Epithelial cell of proximal tubule (primary cell): ENCODE measurements at regions not wholly inside any gene's neighbourhood (a gene's known extent, or its start where the extent isn't known, plus 50 kb on each side); places are given as distances from the start of the nearest gene placed in this dataset.
"Not testable (repeated sequence)": the region's sequence is repeated elsewhere in the genome, so short reads cannot be mapped to it uniquely, and the experiment has no call there.

Experiments used
- DNase-seq: peaks from one replicate; pipeline ENCODE4 v3.0.0-alpha.2; 2011; ENCODE audit warnings: low read depth
- H3K4me3 ChIP-seq: 2 replicates; pipeline ENCODE4 v1.5.1; 2011; ENCODE audit warnings: low read depth, mild to moderate bottlenecking, low read length
- TF ChIP-seq, protein P1 (sequence below): conservative IDR thresholded peaks from 2 replicates; pipeline ENCODE4 v1.5.1; 2012; ENCODE audit warnings: low read depth, mild to moderate bottlenecking, low read length

DNA sequence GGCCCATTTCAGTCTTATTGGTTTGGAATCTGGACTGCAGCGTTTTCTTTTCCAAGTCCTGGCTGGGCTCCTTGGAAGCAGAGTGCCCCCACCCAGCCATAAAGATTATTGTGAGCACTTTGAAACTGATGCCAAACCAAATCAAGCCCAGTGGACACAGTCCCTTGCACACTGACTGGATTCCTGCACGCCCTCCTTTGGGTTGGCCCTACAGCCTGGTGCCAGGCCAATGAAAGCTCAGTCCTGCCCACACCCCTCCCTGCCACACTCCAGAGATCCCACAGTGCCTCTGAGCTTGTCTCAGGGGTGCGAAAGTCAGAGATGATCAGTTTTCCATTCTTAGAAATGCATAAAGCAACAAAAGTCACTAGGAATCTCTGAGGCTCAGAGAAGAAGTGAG, 181.9 kb downstream of the CETN3 start:
- no peak overlapping the region for H3K4me3 ChIP-seq
- TF ChIP-seq, protein P1, sequence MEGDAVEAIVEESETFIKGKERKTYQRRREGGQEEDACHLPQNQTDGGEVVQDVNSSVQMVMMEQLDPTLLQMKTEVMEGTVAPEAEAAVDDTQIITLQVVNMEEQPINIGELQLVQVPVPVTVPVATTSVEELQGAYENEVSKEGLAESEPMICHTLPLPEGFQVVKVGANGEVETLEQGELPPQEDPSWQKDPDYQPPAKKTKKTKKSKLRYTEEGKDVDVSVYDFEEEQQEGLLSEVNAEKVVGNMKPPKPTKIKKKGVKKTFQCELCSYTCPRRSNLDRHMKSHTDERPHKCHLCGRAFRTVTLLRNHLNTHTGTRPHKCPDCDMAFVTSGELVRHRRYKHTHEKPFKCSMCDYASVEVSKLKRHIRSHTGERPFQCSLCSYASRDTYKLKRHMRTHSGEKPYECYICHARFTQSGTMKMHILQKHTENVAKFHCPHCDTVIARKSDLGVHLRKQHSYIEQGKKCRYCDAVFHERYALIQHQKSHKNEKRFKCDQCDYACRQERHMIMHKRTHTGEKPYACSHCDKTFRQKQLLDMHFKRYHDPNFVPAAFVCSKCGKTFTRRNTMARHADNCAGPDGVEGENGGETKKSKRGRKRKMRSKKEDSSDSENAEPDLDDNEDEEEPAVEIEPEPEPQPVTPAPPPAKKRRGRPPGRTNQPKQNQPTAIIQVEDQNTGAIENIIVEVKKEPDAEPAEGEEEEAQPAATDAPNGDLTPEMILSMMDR = no peak

DNA sequence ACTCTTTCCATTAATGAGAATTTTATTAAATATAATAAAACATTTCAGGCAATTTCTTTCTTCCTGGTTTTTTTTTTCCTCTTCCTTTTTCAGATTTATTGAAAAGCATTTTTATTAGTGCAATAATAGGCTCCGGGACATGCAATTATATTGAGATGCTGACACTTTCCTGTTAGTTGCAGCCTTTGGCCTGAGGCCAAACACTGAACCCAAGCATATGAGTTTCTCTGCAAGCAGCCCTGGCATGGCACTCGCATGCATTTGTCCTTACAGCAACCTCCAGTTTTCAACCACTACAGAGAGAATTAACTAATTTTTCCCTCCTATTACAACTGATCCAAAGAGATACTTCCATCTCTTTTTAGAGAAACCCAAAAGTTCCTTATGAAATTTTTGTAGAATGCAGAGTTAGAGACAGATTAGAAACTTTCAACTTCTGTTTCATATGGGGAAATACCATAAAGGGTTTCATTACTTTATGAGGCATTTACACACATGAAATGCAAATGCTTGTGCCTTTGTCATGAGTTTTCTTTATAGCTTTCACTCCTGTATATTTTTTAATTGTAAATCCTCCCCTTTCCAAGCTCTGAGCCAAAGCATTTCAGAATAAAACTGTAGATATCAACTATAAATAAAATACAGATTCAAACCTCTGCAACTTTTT, 183.0 kb downstream of the CETN3 start:
- TF ChIP-seq, protein P1 = no peak
- no peak for DNase-seq
- no peak overlapping the region for H3K4me3 ChIP-seq

More for the DNA sequence above, 181.9 kb downstream of the CETN3 start:
- DNase-seq = no peak

DNA sequence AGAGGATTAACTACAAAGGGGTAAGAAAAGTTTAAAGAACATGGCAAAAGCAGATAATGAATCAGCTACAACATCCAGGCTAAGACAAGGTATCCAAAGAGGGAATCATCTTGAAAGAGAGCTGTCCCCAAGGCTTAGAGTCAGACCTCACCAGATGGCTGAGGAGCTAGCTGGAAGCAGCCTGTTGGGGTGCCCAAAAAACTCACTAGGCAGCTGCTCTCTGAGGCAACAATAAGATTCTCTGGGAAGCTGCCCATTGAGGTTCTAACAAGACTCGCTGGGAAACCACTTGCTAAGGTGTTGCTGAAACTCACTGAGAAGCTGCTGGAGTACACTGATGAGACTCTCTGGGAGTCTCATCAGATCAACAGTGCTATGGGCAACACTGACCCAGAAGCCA, 185.2 kb downstream of the CETN3 start:
- no peak overlapping the region for H3K4me3 ChIP-seq
- DNase-seq = no peak
- TF ChIP-seq, protein P1 = no peak

DNA sequence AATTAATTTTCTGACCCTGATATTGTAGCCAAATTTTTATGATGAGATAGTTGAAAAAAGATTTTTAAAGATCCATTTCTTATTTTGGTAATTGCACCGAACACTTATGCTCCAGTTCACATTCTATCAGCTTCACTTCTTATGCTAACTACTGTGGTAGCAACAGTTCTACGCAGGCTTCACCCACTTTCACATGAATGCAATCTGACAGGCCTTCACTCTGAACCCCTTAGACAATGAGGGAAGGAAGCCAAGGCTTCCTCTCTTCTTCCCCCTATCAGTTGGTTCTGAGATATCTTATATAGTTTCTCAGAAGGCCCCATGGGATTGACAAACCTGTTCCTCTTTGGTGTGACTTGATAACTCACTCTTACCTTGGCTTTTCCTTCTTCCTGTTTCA, 185.8 kb downstream of the CETN3 start:
- no peak overlapping the region for H3K4me3 ChIP-seq
- TF ChIP-seq, protein P1 = no peak
- no peak for DNase-seq

DNA sequence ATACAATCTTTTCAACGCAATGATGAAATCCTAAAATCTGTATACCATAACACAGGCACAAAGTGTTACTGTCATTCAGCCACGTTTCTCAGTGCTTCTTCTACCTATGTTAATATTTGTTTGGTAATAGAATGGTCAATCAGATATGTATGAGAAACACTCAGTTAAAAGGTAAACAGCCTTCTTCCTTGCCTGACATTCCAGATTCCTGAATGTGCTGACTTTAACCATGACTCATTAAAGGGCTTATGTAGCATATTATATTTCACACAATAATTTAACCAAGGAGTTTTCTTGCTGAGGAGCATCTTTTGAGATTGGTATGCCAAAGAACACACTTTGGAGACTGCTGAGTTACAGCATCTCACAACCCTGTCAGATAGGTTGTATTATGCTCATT, 187.6 kb downstream of the CETN3 start:
- TF ChIP-seq, protein P1 = no peak
- no peak for DNase-seq
- H3K4me3 ChIP-seq = no peak overlapping the region

DNA sequence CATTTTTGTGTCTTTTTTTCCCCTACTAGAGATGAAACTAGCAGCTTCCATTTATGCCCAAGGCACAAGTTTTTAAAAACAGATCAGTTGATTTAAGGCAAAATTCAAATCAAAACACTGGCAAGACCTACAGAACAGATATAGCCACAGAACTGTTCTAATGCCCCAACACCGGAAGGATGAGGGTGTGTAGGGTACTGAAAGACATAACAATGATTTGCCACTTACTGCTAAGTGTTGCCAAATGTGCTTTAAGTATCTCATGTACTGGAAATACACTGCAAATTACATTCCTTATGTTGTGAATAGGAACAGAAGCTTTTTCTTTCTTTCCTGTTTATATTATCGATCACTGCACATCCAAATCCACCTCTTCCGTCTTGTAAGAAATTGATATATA, 189.0 kb downstream of the CETN3 start:
- no peak for DNase-seq
- TF ChIP-seq, protein P1 = no peak
- H3K4me3 ChIP-seq = no peak overlapping the region

DNA sequence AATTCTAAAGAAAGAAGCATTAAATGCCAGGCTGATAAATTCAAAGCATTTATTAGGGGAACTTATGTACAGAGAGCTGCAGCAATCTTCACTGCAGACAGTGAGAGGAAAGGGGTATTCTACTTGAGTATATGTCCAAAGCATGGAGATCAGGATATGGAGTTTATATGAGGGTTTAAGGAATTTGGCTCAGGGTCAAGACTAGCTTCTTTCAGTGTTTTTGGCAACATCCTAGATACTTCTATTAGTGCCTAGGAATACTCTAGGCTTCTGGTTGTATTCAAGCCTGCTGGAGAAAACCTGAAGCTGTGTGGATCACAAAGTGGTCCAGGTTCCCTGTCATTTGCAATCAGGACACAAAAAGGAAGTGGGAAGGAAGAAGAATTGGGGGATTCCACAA, 194.6 kb downstream of the CETN3 start:
- DNase-seq = no peak
- TF ChIP-seq, protein P1 = no peak
- no peak overlapping the region for H3K4me3 ChIP-seq

DNA sequence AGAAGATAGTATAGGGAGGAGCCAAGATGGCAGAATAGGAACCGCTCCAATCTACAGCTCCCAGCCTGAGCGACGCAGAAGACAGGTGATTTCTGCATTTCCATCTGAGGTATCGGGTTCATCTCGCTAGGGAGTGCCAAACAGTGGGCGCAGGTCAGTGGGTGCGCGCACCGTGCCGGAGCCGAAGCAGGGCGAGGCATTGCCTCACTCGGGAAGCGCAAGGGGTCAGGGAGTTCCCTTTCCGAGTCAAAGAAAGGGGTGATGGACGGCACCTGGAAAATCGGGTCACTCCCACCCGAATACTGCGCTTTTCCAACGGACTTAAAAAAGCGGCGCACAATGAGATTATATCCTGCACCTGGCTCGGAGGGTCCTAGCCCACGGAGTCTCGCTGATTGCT, 201.2 kb downstream of the CETN3 start:
- DNase-seq, H3K4me3 ChIP-seq: not testable (repeated sequence)
